Stimulated activated memory B cell treated with anti-CD40 and anti-IgM and Interleukin-4, amounts not matched to agents 10 μg/mL and 1 μg/mL and 100 μg/mL, for 72 hours (primary cell): ENCODE measurements at regions not wholly inside any gene's neighbourhood (a gene's known extent, or its start where the extent isn't known, plus 50 kb on each side); places are given as distances from the start of the nearest gene placed in this dataset.

Source experiments
- ATAC-seq: fragments of 150-1000 bp; cut with Tn5 transposase; 2 replicates; pipeline ENCODE4 v1.10.0; 2021
- H3K27ac Mint-ChIP-seq: one replicate; pipeline ENCODE4 v1.8.0; 2022; ENCODE audit warnings: mild to moderate bottlenecking, mixed read lengths
- H3K27me3 Mint-ChIP-seq: one replicate; pipeline ENCODE4 v1.8.0; 2022; ENCODE audit warnings: mixed read lengths
- H3K36me3 Mint-ChIP-seq: one replicate; pipeline ENCODE4 v1.8.0; 2022; ENCODE audit warnings: mixed read lengths
- H3K4me1 Mint-ChIP-seq: one replicate; pipeline ENCODE4 v1.8.0; 2022; ENCODE audit warnings: mixed read lengths
- H3K4me3 Mint-ChIP-seq: one replicate; pipeline ENCODE4 v1.8.0; 2022; ENCODE audit warnings: mild to moderate bottlenecking, moderate library complexity, mixed read lengths
- H3K9me3 Mint-ChIP-seq: one replicate; pipeline ENCODE4 v1.8.0; 2022; ENCODE audit warnings: mixed read lengths

DNA sequence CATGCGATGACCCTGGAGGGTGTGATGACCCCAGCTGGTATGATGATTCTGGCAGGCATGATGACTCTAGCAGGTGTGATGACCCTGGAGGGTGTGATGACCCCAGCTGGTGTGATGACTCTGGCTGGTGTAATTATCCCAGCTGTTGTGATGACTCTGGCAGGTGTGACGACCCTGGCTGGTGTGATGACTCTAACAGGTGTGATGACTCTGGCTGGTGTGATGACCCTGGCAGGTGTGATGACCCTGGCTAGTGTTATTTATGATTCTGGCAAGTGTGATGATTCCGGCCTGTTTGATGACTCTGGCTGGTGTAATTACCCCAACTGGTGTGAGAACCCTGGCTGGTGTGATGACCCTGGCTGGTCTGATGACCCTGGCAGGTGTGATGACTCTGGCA is 427.2 kb downstream of the QKI start:
- peaks cover 12% of the 10 kb centered on the region for H3K9me3 Mint-ChIP-seq
- H3K36me3 Mint-ChIP-seq, result no peaks in the 10 kb centered on the region
- H3K27me3 Mint-ChIP-seq, result peaks cover under 1% of the 10 kb centered on the region
- H3K4me3 Mint-ChIP-seq, result no peak overlapping the region
- no peaks in the 10 kb centered on the region for H3K4me1 Mint-ChIP-seq
- H3K27ac Mint-ChIP-seq, result no peak overlapping the region
- ATAC-seq, result no peak

DNA sequence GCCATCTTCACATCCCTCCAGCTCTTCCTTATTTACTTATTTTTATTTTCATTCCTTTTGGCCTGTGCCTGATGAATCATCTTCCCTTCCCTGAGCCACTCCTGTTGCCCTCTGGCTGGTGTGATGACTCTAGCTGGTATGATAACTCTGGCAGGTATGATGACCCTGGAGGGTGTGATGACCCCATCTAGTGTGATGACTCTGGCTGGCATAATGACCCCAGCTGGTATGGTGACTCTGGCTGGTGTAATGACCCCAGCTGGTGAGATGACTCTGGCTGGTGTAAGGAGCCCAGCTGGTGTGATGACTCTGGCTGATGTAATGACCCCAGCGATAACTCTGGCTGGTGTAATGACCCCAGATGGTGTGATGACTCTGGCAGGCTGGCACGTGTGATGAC is 426.8 kb downstream of the QKI start:
- no peak for ATAC-seq
- peaks cover 12% of the 10 kb centered on the region for H3K9me3 Mint-ChIP-seq
- peaks cover 5% of the 10 kb centered on the region for H3K27me3 Mint-ChIP-seq

DNA sequence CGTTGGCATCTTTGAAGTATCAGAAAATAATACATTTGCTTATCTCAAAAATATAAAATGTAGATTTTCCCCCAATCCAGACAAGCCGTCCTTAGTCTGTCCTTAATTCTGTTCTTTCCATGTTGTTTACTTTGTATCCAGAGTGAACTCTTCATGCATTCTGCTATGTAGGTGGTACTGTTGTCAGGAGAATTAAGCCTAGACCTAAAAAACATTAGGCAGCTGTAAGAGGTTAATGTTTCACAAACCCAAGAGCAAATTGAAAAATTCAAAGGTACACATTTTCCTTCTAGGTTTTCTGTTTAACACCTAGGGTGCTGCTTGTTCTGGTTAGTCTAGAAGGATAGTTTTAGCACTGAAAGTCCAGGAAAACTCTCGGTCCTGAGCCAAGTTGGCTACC is 426.4 kb downstream of the QKI start:
- Mint-ChIP-seq H3K36me3 (no peaks in the 10 kb centered on the region), H3K27ac (no peak overlapping the region), H3K27me3 (peaks cover 9% of the 10 kb centered on the region), H3K4me3 (no peak overlapping the region), H3K4me1 (no peaks in the 10 kb centered on the region), H3K9me3 (peaks cover 12% of the 10 kb centered on the region)
- ATAC-seq, result no peak

More for the DNA sequence above, 426.8 kb downstream of the QKI start:
- no peaks in the 10 kb centered on the region for H3K36me3 Mint-ChIP-seq
- H3K4me1 Mint-ChIP-seq, result no peaks in the 10 kb centered on the region
- no peak overlapping the region for H3K27ac Mint-ChIP-seq
- H3K4me3 Mint-ChIP-seq, result no peak overlapping the region

DNA sequence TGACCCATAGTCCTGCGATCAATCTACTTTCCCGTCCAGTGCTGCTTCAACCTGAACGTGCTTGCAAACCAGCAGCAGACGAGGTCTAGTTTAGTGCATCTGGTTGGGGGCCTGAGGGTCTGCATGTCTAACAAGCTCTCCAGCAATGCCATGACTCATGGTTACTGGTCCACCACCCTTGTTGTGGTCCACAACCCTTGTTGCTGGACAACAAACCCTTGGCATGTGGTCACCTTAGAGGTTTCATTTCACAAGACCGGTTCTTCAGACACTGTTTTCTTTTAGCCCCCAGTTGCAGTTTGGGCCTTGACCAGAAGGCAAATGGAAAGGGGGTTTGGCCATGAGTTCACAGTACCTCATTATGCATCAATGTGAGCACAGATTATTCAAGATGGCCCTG is 424.8 kb downstream of the QKI start:
- Mint-ChIP-seq H3K27me3 (peaks cover 22% of the 10 kb centered on the region), H3K9me3 (peaks cover 12% of the 10 kb centered on the region), H3K4me3 (no peak overlapping the region), H3K4me1 (no peaks in the 10 kb centered on the region), H3K36me3 (no peaks in the 10 kb centered on the region), H3K27ac (no peak overlapping the region)
- no peak for ATAC-seq

DNA sequence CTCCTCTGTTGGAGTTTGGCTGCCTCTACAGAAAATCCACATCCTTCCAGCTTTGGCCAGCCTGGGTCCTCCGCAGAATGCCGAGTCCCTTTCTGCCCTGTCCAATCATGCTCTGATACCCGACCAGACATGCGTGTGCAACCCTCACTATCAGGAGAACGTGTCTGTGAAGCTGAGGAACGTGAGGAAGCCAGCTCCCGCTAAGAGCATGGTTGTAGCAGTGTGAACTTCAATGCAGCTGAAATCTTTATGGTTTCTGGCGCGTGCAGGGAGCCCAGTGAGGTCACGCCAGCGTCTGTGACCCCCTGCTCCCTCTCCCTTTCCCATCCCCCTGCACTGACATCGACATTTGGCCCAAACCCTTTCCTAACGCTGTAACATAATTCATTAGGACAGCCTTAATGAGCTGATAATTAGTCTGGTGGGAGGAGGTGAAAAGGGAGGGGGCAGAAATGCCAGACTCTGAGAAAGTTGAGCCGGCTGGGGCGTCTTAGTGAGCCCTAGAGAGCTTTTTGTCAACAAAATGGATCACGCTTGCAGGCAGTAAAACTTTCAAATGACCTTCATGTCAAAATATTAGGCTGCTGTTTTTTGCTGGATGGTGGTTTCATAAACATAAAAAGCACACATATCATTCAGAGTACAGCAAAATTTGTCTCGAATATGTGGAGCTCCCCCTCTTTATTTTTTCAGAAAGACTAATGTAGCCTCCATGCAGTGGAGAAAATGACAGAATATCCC is 423.3 kb downstream of the QKI start:
- Mint-ChIP-seq H3K4me1 (no peaks in the 10 kb centered on the region), H3K9me3 (peaks cover 12% of the 10 kb centered on the region), H3K27me3 (peaks cover 22% of the 10 kb centered on the region), H3K36me3 (no peaks in the 10 kb centered on the region), H3K4me3 (no peak overlapping the region), H3K27ac (no peak overlapping the region)
- ATAC-seq, result no peak

DNA sequence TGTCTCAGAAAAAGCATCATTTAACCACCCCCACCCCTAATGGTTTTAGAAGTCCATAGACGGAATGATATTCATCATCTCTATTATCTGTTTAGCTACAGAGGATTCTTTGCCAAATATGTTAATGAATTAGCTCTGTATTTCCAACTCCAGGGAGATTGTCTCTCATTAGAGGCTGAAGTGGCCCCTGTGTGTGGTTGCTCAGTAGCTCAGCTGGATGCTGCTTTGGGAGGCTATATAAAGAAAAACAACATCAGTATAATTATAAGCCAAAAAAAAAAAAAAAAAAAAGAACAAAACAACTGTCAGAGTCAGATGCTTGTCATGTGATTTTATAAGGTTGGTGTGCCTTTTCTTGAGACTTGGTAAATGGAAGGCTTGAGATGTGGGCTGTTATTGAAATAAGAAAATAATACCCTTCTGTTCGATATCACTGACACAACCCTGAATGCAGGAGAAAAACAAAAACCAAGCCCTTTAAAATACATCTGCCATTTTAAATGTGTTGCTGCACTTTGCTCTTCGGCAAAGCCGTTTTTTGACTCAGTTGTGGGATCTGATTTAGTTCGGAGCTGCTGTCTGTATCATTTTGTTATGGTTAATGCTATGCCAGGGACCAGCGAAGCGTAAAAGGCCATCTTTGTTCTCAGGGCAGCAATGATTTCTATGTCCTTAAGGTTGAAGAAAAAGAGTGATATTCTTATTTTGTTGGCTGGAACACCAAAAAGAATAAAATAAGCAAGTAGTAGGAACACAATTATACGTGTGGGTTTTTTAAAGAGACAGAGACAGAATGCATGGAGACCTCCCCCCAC is 422.6 kb downstream of the QKI start:
- H3K36me3 Mint-ChIP-seq, result no peaks in the 10 kb centered on the region

DNA sequence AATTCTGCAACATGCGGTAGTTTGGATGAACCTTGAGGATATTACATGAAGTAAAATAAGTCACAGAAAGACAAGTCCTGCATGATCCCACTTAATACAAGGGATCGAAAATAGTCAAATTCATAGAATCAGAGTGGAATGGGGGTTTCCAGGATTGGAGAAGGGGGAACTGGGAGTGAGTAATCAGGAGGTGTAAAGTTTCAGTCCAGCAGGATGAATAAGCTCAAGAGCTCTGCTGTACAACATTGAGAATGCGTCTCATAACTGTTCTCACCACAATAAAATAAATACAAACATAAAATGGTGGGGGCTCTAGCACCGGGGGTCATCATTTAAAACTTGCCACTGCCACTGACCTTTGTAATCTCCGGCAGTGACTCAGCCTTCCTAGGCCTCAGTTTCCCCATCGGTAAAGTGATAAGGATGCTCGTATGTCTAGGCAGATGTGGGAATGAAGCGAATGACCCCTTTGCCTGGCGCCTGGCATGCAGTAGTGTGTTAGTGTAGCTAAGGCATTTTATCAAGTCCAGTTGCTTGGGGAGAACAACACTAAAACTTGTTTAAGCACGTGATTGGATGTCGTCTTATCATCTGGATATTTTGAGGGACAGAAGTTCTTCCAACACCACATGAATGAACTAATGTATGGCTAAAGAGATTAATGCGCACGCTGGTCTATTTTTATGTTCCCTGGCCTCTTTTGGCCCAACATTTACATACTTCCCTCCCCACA is 421.1 kb downstream of the QKI start:
- H3K9me3 Mint-ChIP-seq, result no peaks in the 10 kb centered on the region
- H3K4me3 Mint-ChIP-seq, result no peak overlapping the region
- peaks cover 22% of the 10 kb centered on the region for H3K27me3 Mint-ChIP-seq
- no peak overlapping the region for H3K27ac Mint-ChIP-seq
- no peaks in the 10 kb centered on the region for H3K4me1 Mint-ChIP-seq
- no peaks in the 10 kb centered on the region for H3K36me3 Mint-ChIP-seq
- no peak for ATAC-seq

More for the DNA sequence above, 422.6 kb downstream of the QKI start:
- Mint-ChIP-seq H3K4me3 (no peak overlapping the region), H3K27ac (no peak overlapping the region), H3K4me1 (no peaks in the 10 kb centered on the region), H3K9me3 (peaks cover 10% of the 10 kb centered on the region), H3K27me3 (peaks cover 22% of the 10 kb centered on the region)
- ATAC-seq, result no peak

DNA sequence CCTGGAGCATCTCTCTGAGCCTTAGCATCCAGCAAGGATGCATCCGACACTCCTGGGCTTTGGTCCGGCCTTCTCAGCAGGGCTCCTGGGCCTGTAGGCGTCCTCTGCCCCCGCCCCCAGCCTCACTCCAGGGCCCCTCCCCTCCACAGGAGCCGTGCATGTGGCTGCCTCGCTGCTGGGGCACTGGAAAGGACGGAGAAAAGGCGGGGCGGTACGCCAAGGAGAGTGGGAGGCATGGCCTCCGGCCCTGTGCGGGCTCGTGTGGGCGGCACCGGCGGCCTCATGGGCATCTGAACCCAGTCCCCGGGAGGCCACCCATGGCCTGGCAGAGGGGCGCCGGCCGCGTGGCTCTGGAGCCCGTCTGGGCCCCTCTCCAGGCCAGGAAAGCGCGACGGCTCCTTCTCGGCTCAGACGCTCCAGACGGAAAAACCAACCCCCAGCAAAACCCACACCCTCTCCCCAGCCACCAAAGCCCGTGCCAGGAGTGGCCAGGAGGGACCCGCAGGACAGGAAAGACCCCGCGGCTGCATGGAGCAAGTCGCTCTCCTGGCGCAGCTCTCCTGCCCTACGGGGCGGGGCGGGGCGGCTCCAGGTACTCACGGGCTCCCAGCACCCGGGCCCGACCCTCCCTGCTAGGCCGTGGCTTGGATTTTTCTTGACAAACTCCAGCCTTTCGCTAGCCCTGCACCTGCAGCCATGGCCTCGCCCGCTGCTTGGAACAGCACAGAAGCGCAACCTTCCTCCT is 419.9 kb downstream of the QKI start:
- H3K4me1 Mint-ChIP-seq, result no peaks in the 10 kb centered on the region
- H3K9me3 Mint-ChIP-seq, result no peaks in the 10 kb centered on the region
- H3K4me3 Mint-ChIP-seq, result no peak overlapping the region
- no peak for ATAC-seq
- no peak overlapping the region for H3K27ac Mint-ChIP-seq
- H3K36me3 Mint-ChIP-seq, result no peaks in the 10 kb centered on the region
- peaks cover 22% of the 10 kb centered on the region for H3K27me3 Mint-ChIP-seq

DNA sequence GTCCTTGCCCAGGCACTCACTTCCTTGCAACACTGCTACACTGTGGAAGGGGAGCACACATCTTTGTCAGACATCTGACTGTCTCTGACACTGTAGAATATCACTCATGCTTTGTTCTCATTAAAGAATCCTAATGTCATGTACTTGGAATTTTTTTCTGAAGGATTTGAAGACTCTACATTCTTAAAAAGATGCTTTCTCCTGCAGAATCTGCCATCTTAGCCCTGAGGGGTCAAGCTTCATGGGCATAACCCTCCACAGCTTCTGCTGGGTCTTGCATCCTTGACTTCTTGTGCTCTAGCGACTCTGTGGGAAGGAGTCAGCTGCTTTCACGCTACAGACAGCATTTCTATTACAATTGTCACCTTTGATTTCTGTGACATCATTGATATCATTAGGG is 417.2 kb downstream of the QKI start:
- Mint-ChIP-seq H3K36me3 (no peaks in the 10 kb centered on the region), H3K27ac (no peak overlapping the region), H3K4me3 (no peak overlapping the region), H3K4me1 (no peaks in the 10 kb centered on the region), H3K9me3 (no peaks in the 10 kb centered on the region), H3K27me3 (peaks cover 36% of the 10 kb centered on the region)
- ATAC-seq, result no peak

DNA sequence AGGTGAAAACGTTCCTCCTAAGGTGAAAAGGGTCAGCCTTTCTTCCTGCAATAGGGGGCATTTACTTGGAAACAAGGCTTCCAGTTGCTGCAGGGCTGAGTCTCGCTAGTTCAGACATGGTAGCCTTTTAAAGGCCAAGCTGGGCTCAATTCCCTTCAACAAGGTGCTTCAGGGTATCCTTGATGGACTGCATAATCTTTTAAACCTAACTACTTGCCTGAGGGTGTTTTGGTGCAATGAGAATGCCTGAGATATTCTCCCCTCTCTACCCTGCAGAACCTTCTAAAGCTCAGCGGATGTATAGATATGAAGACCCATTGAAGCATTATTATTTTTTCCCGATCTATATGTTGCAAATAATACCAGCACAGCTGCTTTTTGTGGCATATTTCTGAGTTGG is 416.1 kb downstream of the QKI start:
- ATAC-seq, result no peak
- Mint-ChIP-seq H3K36me3 (no peaks in the 10 kb centered on the region), H3K4me1 (no peaks in the 10 kb centered on the region), H3K4me3 (no peak overlapping the region), H3K27ac (no peak overlapping the region), H3K9me3 (no peaks in the 10 kb centered on the region), H3K27me3 (peaks cover 31% of the 10 kb centered on the region)

DNA sequence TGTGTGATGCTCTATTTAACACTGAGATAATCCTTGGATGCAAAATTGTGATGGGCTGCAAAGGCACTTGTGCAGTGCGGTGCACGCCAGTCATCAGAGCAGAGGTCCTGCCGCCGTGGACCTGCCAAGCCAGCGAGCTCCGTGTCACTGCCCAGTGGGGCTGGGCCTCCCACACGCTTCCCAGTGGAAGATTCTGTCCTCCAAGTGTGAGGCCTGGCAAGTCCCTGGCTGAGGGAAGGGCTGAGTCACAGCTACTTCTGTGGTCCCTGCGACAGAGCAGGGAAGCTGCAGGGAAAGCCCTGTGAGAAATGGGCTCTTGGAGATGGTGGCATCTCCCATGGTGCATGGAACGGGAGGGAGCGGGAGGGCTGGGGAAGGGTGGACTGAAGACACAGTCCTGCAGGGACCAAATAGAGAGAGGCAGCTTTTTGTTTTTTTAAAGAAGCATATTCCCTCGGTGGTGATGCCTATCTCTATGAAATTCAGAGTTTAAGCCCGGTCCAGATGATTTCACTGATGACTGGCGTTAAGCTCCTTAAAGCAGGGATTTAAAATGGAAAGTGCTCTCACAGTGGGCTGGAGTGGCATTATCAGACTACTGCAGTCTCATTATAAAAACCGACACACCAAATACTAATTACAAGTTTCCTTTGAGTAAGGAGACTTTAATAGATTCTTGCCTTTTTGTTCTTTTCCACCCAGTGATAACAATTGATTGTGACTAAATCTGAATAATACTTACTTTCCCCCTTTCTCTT is 413.7 kb downstream of the QKI start:
- no peak for ATAC-seq
- Mint-ChIP-seq H3K36me3 (no peaks in the 10 kb centered on the region), H3K27me3 (peaks cover 28% of the 10 kb centered on the region), H3K9me3 (no peaks in the 10 kb centered on the region), H3K4me1 (no peaks in the 10 kb centered on the region), H3K27ac (no peak overlapping the region), H3K4me3 (no peak overlapping the region)

DNA sequence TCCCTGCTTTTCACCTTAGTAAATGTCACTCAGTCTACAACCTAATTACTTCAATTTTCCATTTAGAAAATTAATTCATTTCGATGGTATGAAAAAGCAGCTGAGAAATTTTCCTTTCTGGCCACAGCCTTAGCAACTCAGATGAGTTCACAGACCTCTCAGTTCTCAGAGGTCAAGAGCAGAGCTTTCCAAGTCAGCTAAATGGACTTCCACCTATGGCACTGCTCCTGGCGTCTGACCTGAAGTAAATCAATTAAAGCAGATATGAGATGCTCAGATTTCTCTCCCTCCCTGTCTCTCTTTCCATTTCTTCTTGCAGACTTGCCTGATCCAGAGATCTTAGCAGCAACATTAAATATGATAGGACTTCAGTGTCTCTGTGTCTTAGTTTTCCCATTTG is 412.6 kb downstream of the QKI start:
- no peak overlapping the region for H3K4me3 Mint-ChIP-seq
- peaks cover 28% of the 10 kb centered on the region for H3K27me3 Mint-ChIP-seq
- H3K9me3 Mint-ChIP-seq, result no peaks in the 10 kb centered on the region
- no peak for ATAC-seq
- no peak overlapping the region for H3K27ac Mint-ChIP-seq
- no peaks in the 10 kb centered on the region for H3K36me3 Mint-ChIP-seq
- no peaks in the 10 kb centered on the region for H3K4me1 Mint-ChIP-seq

DNA sequence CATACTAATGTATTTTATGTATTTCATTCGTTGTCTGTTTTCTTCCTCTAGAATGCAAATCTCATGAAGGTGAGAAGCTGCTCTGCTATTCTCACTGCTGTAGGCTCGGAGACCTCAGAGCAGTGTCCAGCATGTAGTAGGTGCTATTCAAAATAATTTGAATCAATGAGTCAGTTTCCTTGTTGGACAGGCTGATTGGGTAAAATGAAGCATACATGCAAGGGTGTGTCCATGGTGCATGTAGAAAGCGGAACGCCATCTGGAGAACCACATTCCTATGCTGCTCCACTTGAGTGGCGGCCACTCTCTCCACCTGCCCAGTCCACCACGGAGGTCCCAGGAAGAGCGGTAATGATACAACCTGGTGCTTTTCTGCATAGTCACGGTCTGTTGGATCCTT is 412.1 kb downstream of the QKI start:
- Mint-ChIP-seq H3K27ac (no peak overlapping the region), H3K27me3 (peaks cover 28% of the 10 kb centered on the region), H3K36me3 (no peaks in the 10 kb centered on the region), H3K4me1 (no peaks in the 10 kb centered on the region), H3K9me3 (no peaks in the 10 kb centered on the region), H3K4me3 (no peak overlapping the region)
- ATAC-seq, result no peak

DNA sequence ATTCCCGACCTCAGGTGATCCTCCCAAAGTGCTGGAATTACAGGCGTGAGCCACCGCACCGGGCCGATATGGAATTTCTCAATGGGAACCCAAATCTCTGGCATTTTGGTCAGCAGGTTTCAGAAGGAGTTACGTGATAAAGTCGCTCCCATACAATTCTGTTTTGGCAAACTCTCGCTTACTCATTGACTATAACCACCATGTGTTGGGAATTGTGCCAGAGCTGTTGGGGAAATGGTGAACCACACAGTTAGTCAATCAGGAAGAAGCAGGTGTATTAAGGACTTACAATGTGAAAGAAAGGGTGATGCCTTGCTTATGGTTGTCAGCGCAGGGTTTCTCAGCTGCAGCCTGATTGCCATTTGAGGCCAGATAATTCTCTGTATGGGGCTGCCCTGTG is 410.5 kb downstream of the QKI start:
- H3K4me1 Mint-ChIP-seq, result no peaks in the 10 kb centered on the region
- H3K27me3 Mint-ChIP-seq, result peaks cover 28% of the 10 kb centered on the region
- no peak overlapping the region for H3K4me3 Mint-ChIP-seq
- no peak overlapping the region for H3K27ac Mint-ChIP-seq
- no peak for ATAC-seq
- no peaks in the 10 kb centered on the region for H3K9me3 Mint-ChIP-seq
- H3K36me3 Mint-ChIP-seq, result no peaks in the 10 kb centered on the region
